Rectal smooth muscle tissue (tissue), 1 donor: ENCODE measurements at regions not wholly inside any gene's neighbourhood (a gene's known extent, or its start where the extent isn't known, plus 50 kb on each side); places are given as distances from the start of the nearest gene placed in this dataset.

Experiments used
- H3K27ac ChIP-seq: one replicate; pipeline ENCODE4 v1.7.0; 2013; ENCODE audit warnings: low read depth, low read length, inconsistent platforms
- H3K27me3 ChIP-seq: one replicate; pipeline ENCODE4 v1.7.0; 2013; ENCODE audit warnings: low read length; ENCODE audit not compliant: control insufficient read depth, insufficient read depth
- H3K36me3 ChIP-seq: one replicate; pipeline ENCODE4 v1.7.0; 2013; ENCODE audit warnings: low read length; ENCODE audit not compliant: control insufficient read depth, insufficient read depth
- H3K4me1 ChIP-seq: one replicate; pipeline ENCODE4 v1.7.0; 2013; ENCODE audit warnings: low read length; ENCODE audit not compliant: control insufficient read depth, insufficient read depth
- H3K4me3 ChIP-seq: one replicate; pipeline ENCODE4 v1.7.0; 2013; ENCODE audit warnings: low read length
- H3K9ac ChIP-seq: one replicate; pipeline ENCODE4 v1.7.0; 2013; ENCODE audit warnings: low read length

DNA sequence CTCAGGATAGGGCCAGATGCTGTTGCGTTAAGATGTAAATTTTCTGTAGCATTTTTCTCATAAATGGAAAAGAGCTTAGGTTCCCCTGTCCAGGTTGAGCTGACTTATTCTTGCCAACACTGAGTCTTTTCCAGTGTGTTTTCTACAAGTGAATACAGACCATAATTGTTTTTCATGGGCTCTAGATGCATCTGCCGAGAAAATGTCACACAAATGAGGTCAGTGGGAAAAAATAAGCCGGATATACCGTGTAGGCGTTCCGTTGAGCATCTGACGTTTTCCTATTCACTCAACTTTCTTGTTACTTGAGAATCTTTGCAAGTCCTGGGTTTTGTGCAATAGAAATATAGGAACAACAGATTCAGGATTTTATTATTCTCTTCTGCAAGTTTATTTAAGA is 582.9 kb upstream of the CDH4 start:
- no peaks in the 10 kb centered on the region for H3K27me3 ChIP-seq
- no peak overlapping the region for H3K4me3 ChIP-seq
- H3K9ac ChIP-seq: no peak overlapping the region
- H3K36me3 ChIP-seq: no peaks in the 10 kb centered on the region
- H3K27ac ChIP-seq: no peak overlapping the region
- no peaks in the 10 kb centered on the region for H3K4me1 ChIP-seq

DNA sequence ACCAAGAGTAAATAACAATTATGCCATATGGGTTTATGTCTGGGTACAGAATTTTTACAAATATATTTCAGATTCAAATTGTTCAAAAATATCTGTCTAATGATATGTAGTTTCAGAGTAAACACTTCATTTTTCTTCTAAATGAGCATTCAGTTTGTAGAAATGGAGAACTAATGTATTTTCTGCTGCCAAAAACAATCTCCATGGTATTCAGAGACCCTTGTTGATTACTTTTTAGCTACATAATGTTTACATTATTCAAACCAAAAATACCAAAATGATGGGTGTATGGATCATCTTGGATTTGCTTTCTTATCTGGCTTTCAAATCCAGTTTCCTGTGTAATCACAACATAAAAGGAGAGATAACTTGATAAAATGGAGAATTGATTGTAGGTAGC is 576.0 kb upstream of the CDH4 start:
- no peaks in the 10 kb centered on the region for H3K27me3 ChIP-seq
- H3K27ac ChIP-seq: no peak overlapping the region
- no peak overlapping the region for H3K4me3 ChIP-seq
- no peak overlapping the region for H3K9ac ChIP-seq
- no peaks in the 10 kb centered on the region for H3K4me1 ChIP-seq
- no peaks in the 10 kb centered on the region for H3K36me3 ChIP-seq

DNA sequence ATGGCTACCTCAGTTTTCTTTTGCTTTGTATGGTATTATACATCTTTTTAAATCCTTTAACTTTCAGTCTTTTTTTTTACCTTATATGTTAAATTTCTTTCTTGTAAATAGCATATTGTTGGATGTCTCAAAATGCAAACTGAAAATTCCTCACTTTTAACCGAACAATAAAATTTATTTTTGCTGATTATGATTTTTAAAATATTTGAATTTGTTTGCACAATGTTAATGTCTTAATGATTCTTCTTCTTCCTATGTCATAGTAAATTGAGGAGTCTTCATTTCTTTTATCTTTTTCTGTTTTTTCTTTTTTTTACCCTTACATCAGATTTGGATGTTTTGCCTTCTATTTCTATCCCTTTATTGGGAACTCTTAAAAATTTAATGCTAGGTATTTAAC is 574.2 kb upstream of the CDH4 start:
- Histone ChIP-seq H3K9ac (no peak overlapping the region), H3K27ac (no peak overlapping the region)

DNA sequence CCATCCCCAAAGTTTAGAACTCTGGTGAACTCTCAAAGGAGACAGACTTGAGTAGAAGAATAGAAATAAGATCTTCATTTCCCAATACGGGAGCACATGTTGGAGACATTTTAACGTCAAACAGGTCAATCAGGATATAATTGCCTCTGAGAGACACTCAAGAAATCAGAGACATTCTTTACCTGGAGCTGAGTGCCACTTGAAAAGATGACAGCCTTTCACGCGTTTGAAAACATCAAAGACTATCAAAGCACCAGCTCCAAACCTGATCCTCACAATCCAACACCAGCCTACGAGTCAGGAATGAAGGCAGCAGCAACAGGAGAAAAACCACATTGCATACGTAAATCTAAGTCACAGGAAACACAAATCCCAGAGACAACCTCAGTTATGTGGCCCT is 571.5 kb upstream of the CDH4 start:
- Histone ChIP-seq H3K4me3 (no peak overlapping the region), H3K9ac (no peak overlapping the region), H3K27ac (no peak overlapping the region), H3K27me3 (no peaks in the 10 kb centered on the region), H3K36me3 (no peaks in the 10 kb centered on the region), H3K4me1 (no peaks in the 10 kb centered on the region)

More for the DNA sequence above, 574.2 kb upstream of the CDH4 start:
- Histone ChIP-seq H3K4me3 (no peak overlapping the region), H3K27me3 (no peaks in the 10 kb centered on the region), H3K36me3 (no peaks in the 10 kb centered on the region), H3K4me1 (no peaks in the 10 kb centered on the region)

- H3K27me3 ChIP-seq: no peaks in the 10 kb centered on the region
- H3K4me1 ChIP-seq: no peaks in the 10 kb centered on the region
- H3K36me3 ChIP-seq: no peaks in the 10 kb centered on the region
- H3K9ac ChIP-seq: no peak overlapping the region
- H3K27ac ChIP-seq: no peak overlapping the region
- no peak overlapping the region for H3K4me3 ChIP-seq
These were observed 564.8 kb upstream of the CDH4 start for GRCh38 chr20:60687213-60687612.

DNA sequence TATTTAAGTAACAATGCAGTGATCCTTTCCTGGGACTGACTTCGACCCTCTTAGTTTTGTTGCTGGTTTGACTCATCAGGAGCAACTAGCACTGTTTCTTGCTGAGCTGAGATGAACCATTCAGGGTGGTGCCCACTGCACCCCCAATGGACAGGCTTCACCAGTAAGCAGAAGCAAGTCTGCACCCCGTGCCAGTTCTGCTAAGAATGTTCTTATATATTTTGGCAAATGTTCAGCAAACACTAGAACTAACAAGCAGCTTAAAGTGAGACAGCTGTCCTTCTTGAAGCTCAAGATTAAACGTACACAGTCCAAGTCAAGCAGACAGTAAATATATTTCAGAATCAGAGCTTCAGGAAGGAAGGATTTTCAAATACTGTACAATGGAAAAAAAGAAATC is 561.3 kb upstream of the CDH4 start:
- Histone ChIP-seq H3K4me1 (no peaks in the 10 kb centered on the region), H3K9ac (no peak overlapping the region), H3K27ac (no peak overlapping the region), H3K27me3 (no peaks in the 10 kb centered on the region), H3K4me3 (no peak overlapping the region), H3K36me3 (no peaks in the 10 kb centered on the region)

DNA sequence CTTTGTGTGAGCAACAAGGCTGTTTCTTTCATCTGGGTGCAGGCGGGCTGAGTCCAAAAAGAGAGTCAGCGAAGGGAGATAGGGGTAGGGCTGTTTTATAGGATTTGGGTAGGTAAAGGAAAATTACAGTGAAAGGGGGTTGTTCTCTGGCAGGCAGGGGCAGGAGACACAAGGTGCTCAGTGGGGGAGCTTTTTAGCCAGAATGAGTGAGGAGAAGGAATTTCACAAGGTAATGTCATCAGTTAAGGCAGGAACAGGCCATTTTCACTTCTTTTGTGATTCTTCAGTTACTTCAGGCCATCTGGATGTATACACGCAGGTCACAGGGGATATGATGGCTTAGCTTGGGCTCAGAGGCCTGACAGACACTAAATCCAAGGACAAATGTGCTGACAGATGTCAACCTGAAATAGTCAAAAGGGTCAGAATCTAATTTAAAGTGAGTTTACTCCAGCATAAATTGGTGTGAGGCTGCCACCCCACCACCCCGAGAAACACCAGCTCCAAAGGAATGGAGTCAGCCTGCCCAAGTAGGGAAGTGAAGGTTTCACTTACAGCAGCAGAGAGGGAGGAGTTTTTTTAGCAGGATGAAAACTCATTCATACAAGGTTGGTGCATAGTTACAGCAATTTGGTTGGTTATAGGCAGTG is 560.0 kb upstream of the CDH4 start:
- Histone ChIP-seq H3K4me3 (no peak overlapping the region), H3K27me3 (no peaks in the 10 kb centered on the region), H3K27ac (no peak overlapping the region), H3K36me3 (no peaks in the 10 kb centered on the region), H3K4me1 (no peaks in the 10 kb centered on the region), H3K9ac (no peak overlapping the region)

GRCh38 chr20:60693496-60694133 is 558.4 kb upstream of the CDH4 start:
- no peak overlapping the region for H3K9ac ChIP-seq
- no peaks in the 10 kb centered on the region for H3K27me3 ChIP-seq
- H3K36me3 ChIP-seq: no peaks in the 10 kb centered on the region
- H3K4me1 ChIP-seq: no peaks in the 10 kb centered on the region
- no peak overlapping the region for H3K4me3 ChIP-seq
- H3K27ac ChIP-seq: no peak overlapping the region

DNA sequence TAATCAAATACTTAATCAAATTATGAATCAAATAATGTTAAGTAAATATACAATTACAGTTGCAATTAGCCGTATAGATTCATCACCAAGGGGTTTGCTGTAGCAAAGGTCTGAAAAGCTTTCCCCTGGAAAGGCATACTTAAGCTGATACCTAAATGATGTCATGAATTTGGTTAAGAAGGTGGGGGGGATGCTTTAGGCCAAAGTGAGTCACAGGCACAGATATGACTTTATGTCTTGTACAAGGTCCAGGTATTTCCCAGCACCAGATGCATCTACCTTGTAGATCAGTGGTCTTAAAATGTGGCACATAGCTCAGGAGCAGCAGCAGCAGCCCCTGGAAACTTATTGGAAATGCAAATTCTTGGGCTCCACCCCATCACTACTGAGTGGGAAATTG is 557.3 kb upstream of the CDH4 start:
- Histone ChIP-seq H3K9ac (no peak overlapping the region), H3K4me1 (no peaks in the 10 kb centered on the region), H3K27me3 (no peaks in the 10 kb centered on the region)

DNA sequence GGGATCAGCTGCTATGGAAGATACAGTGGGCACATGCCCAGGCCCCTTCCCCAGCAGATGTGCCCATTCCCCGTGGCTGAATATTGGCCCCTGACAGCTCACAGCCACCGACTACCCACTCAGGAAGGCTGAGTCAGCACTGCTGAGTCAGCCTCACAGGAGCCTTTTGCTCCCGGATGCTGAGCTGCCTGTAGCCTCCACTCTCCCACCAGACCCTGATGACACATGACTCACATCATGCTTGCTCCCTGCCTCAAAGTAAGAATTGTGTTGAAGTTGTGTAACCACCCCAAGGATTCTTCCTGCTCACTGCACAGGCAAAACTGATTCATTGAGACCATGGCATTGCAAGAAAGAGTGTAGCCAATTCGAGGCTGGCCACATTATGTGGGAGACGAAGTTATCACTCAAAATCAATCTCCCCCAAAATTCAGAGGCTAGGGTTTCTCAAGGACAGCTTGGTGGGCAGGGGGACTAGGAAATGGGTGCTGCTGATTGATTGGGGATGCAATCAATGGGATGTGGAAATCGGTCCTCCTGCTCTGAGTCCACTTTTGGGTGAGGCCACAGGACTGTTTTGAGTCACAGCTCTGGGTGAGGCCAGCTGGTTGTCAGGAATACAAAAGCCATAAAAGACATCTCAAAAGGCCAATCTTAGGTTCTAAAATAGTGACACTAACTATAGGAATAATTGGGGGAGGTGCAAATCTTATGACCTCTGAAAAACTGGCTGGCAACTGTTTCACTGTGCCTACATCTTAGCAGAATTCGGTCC is 556.6 kb upstream of the CDH4 start:
- H3K9ac ChIP-seq: no peak overlapping the region
- H3K27me3 ChIP-seq: no peaks in the 10 kb centered on the region
- no peaks in the 10 kb centered on the region for H3K4me1 ChIP-seq
- H3K36me3 ChIP-seq: no peaks in the 10 kb centered on the region
- no peak overlapping the region for H3K4me3 ChIP-seq
- no peak overlapping the region for H3K27ac ChIP-seq

More for the DNA sequence above, 557.3 kb upstream of the CDH4 start:
- H3K27ac ChIP-seq: no peak overlapping the region
- no peaks in the 10 kb centered on the region for H3K36me3 ChIP-seq
- H3K4me3 ChIP-seq: no peak overlapping the region

DNA sequence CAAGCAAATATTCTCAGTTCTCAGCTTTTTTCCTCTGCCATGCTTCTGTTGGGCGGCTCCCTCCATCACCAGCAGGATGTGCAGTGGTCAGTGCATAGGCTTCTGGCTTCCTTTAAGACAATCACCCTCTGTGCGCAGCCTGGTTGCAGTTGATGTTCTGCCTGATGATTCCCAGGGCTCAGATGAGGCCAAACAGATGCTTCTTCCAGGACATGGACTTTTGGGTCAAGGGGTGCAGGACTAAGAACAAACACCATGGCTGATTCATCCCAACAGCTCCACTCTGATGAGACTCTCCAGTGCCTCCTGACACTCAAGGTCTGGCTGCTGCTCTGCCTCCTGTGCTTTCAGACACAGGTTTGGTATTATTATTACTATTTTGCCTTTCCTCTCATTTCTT is 554.8 kb upstream of the CDH4 start:
- no peaks in the 10 kb centered on the region for H3K27me3 ChIP-seq
- no peaks in the 10 kb centered on the region for H3K4me1 ChIP-seq
- no peaks in the 10 kb centered on the region for H3K36me3 ChIP-seq
- no peak overlapping the region for H3K4me3 ChIP-seq
- no peak overlapping the region for H3K9ac ChIP-seq
- no peak overlapping the region for H3K27ac ChIP-seq

DNA sequence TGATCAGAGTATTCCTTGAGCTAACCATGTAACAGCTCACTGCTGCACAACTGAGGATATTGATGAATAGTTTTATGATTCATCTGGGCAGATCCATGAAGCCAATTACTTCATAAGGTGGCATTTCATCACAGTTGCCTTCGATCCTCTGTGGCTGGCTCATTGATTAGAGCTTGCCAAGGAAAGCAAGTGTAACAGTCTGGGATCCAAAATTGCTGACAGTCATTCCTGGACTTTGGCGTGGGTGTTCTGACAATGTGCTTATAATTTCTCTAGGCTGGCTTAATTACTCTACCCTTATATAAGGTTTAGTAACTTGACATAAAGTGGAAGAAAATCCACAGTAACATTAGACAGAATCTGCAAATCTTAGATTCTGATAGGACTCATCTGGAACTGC is 551.3 kb upstream of the CDH4 start:
- H3K4me1 ChIP-seq: no peaks in the 10 kb centered on the region
- no peaks in the 10 kb centered on the region for H3K36me3 ChIP-seq
- no peak overlapping the region for H3K27ac ChIP-seq
- H3K4me3 ChIP-seq: no peak overlapping the region
- H3K9ac ChIP-seq: no peak overlapping the region
- no peaks in the 10 kb centered on the region for H3K27me3 ChIP-seq
